H1 (cell line): ENCODE measurements at regions not wholly inside any gene's neighbourhood (a gene's known extent, or its start where the extent isn't known, plus 50 kb on each side); places are given as distances from the start of the nearest gene placed in this dataset.

Source experiments
- CEBPB ChIP-seq: IDR thresholded peaks from 2 replicates; pipeline ENCODE4 v1.6.1; 2012; ENCODE audit warnings: low read depth, low read length
- EP300 ChIP-seq, 2 experiments: IDR thresholded peaks; 1 replicate in 1 of 2; 2 replicates in 1 of 2; pipeline ENCODE4 v1.6.1; 2011 to 2012; ENCODE audit warnings: low read depth in 2 of 2, low read length in 2 of 2, mild to moderate bottlenecking in 2 of 2, borderline replicate concordance in 1 of 2, inconsistent platforms in 1 of 2, moderate library complexity in 1 of 2
- JUN ChIP-seq: IDR thresholded peaks from 2 replicates; pipeline ENCODE4 v1.6.1; 2011; ENCODE audit warnings: low read depth, mild to moderate bottlenecking, improper control_type of control experiment, low read length
- KDM5A ChIP-seq: fragments of 200-600 bp; IDR thresholded peaks from 2 replicates; pipeline ENCODE4 v1.7.1; 2012; ENCODE audit warnings: mild to moderate bottlenecking, low read length, inconsistent platforms, mixed read lengths
- POLR2AphosphoS5 ChIP-seq: IDR thresholded peaks from 2 replicates; pipeline ENCODE4 v1.6.1; 2011; ENCODE audit warnings: low read depth, low read length
- TF ChIP-seq, protein P1 (sequence below), 3 experiments: IDR thresholded peaks; 1 replicate in 2 of 3; 2 replicates in 1 of 3; pipeline versions ENCODE4 v1.5.1 to v1.6.1; 2011; ENCODE audit warnings: low read length in 3 of 3, mild to moderate bottlenecking in 3 of 3, inconsistent platforms in 2 of 3, low read depth in 1 of 3, moderate library complexity in 1 of 3; ENCODE audit not compliant: insufficient read depth in 1 of 3; ENCODE audit errors: control extremely low read depth in 1 of 3

GRCh38 chr13:84358601-84359000, 476.3 kb upstream of the SLITRK1 start:
- TF ChIP-seq, protein P1, sequence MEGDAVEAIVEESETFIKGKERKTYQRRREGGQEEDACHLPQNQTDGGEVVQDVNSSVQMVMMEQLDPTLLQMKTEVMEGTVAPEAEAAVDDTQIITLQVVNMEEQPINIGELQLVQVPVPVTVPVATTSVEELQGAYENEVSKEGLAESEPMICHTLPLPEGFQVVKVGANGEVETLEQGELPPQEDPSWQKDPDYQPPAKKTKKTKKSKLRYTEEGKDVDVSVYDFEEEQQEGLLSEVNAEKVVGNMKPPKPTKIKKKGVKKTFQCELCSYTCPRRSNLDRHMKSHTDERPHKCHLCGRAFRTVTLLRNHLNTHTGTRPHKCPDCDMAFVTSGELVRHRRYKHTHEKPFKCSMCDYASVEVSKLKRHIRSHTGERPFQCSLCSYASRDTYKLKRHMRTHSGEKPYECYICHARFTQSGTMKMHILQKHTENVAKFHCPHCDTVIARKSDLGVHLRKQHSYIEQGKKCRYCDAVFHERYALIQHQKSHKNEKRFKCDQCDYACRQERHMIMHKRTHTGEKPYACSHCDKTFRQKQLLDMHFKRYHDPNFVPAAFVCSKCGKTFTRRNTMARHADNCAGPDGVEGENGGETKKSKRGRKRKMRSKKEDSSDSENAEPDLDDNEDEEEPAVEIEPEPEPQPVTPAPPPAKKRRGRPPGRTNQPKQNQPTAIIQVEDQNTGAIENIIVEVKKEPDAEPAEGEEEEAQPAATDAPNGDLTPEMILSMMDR (IDR thresholded peaks at IDR 0.05; ENCODE audit: control extremely low read depth in 1 of 3, insufficient read depth in 1 of 3, low read depth in 1 of 3, low read length in 3 of 3) = no peak
- TF ChIP-seq POLR2AphosphoS5 = no peak
- no peak for TF ChIP-seq EP300 (IDR thresholded peaks at IDR 0.05; ENCODE audit: borderline replicate concordance in 1 of 2, low read depth in 2 of 2, low read length in 2 of 2)
- TF ChIP-seq JUN = no peak
- no peak for TF ChIP-seq KDM5A
- TF ChIP-seq CEBPB = no peak
